ENCODE measurements at regions not wholly inside any gene's neighbourhood (a gene's known extent, or its start where the extent isn't known, plus 50 kb on each side); places are given as distances from the start of the nearest gene placed in this dataset.

GRCh38 chr3:17941766-17942165 lies 199.3 kb upstream of the TBC1D5 start:
- DNase-seq: no peak

DNA sequence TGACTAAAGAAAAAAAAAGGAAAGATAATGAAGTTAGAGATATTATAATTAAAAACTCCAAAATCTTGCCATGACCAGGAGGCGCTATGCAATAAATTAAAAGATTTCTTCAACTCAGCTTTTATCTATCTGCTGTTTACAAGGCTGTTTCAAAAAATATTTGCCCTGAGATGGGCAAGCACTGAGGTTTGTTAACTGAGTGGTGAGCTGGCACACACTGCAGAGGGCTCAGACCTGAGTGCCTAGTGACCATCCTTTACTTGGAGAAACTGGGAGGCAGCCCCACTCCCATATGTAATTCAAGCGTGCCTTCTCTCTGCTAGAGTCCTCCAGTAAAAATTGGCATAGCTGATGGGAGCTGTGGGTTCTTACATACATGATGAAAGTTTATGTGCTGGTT lies 198.7 kb upstream of the TBC1D5 start:
- DNase-seq: no peak

- no peak for DNase-seq
Observed at GRCh38 chr3:17939157-17939556, 196.7 kb upstream of the TBC1D5 start.

DNA sequence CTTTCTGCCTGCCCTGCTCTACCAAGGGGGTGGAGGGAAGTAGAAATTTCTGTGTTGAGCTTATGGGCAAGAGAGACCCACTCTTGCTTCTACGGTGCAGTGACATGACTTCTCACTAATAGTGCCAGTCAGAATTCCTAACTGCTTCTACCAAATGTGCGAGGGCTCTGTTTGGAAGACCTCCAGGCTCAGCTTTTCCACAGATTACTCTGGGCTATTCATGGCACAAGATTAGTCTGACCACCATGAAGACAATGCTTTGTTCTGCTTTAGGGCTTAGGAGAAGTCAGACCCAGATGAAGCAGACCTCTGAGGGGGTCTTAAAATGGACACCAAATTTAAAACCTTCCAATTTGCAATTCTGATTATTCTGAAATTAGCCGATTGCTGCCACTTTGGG lies 195.9 kb upstream of the TBC1D5 start:
- DNase-seq: no peak

- DNase-seq: no peak
Observed at GRCh38 chr3:17936736-17937480, 194.5 kb upstream of the TBC1D5 start.

DNA sequence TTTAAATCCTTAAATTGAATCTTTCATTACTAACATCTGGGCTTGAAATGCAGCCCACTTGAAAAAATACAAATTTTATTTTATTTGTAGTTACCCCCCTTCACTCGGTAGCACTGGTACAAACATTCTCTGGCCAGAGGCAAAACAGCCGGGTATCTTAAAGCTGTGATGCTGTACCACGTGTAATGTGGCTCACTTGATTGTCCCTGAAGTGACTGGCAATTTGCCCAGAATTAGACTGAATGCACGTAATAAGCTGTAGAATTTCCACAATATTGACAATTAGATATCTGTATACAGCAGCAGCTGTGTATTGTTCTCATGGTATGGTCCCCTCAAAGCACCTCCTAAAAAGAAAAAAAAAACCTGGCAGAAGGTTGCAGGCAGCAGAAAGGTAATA lies 192.8 kb upstream of the TBC1D5 start:
- no peak for DNase-seq

- no peak for DNase-seq
Observed at GRCh38 chr3:17932136-17932771, 189.8 kb upstream of the TBC1D5 start.

DNA sequence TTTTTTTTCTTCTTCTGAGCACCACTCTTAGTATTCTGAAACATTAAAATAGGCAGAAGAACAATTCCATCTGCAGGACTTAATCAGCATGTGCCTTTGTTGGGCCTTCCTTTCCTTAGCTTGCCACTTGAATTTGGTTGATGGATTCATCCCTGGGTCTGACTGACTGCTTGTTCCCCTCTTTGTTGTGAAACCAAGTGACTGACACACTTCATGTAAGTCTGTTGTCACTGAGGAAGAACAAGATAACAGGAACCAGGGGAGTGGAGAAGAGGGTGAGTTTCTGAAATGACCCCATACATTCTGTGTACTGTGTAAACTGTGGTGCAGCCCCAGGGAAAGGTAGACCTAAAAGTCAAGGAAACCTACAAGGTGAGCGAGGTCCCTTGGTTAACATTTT lies 188.7 kb upstream of the TBC1D5 start:
- DNase-seq: no peak

GRCh38 chr3:17928502-17929145 lies 186.2 kb upstream of the TBC1D5 start:
- no peak for DNase-seq

DNA sequence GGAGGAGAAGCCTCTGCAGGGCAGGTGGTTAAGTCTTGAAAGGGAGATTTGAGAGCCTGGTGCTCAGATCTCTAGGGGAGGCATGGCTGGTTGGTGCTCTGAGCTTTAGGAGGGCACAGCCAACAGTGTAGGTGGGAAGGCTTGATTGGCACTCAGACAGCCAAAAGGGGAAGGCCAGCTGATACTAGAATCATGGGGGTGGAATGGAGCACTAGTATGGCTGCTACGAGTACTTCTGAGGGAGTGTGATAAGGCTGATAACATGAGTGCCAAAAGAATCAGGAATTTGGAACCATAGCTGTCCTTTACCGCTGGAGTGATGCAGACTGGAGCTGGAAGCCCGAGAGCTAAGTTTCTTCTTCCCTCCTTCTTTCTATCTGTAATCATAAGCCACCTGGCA lies 184.6 kb upstream of the TBC1D5 start:
- DNase-seq: no peak

- DNase-seq: no peak
Observed at GRCh38 chr3:17915341-17915740, 172.9 kb upstream of the TBC1D5 start.

- no peak for DNase-seq
Observed at GRCh38 chr3:17913359-17913758, 170.9 kb upstream of the TBC1D5 start.

GRCh38 chr3:17911986-17912760 lies 169.7 kb upstream of the TBC1D5 start:
- no peak for DNase-seq

- DNase-seq: no peak
Observed at GRCh38 chr3:17910922-17911321, 168.5 kb upstream of the TBC1D5 start.

GRCh38 chr3:17909714-17910113 lies 167.3 kb upstream of the TBC1D5 start:
- no peak for DNase-seq

DNA sequence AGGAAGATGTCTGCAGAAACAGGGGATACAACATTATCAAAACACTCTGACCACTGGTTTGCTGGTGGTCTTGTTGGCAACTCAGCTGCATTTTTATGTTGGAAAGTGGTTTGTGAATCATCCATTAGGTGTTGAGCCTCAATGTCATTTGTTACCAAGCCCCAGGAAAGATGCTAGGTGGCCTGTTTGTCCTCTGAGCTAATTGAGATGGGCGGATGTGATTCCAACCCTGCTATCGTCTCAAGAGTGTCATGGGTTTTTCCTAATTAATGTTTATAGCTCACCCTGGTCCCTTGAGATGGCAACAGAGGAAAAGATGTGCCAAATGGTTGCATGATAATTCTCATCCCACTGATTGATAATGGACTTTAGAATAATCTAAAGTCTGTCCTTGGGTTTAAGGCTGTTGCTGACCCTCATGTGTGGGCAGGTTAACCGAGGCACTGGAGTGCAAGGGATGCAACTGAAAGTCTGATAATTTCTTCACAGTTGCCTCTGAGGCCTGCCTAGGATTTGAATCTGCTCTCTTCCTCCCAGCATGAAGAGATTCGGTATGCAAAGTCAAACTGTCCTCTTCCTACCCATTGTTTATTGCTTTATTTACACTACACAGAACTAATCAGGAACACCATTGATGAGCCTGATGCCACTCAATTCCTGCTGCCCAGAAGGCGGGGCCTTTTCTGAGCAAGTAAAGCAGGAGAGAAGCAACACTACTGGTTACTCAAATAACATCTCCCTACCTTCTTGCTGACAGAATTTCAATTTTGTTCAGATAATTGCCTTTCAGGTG lies 166.2 kb upstream of the TBC1D5 start:
- no peak for DNase-seq

DNA sequence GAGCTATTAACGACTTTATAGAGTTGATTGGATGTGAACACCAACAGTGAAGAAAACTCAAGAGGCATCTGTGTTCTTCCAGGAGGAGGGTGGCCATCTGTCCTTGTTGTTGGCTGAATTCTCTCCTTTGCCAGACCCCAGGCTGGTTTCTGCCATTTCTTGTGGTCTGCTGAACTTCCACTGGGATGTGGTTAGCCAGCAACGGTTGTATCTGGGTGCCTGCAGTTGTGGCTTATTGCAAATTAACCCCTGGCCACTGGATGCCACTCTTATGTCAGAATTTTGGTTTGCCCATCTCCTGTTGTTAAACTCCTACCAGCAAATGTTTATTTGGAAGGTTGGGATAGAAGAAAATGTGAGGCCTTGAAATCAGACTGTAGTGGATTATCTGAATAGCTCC lies 163.6 kb upstream of the TBC1D5 start:
- DNase-seq: no peak

- DNase-seq: no peak
Observed at GRCh38 chr3:17901893-17902292, 159.5 kb upstream of the TBC1D5 start.

DNA sequence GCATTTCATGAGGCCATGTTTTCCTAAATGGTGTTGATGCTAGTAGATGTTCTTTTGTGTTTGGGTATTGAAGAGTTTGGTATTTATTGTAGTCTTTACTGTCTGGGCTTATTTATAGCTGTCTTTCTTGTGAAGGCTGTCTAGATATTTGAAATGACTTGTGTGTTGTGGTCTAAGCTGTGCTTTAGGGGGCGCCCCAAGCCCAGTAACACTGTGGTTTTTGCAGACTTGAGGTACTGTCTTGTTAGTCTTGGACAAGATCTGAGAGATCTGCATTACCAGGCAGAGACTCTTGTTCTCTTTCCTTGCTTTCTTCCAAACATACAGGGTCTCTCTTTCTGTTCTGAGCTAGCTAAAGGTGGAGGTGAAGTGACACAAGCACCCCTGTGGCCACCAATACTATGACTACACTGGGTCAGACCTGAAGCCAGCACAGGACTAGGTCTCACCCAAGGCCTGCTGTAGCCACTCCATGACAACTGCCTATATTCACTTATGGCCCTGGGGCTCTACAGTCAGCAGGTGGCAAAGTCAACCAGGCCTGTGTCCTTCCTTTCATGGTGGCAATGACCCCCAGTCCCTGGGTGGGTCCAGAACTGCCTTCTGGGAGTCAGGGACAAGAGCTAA lies 152.1 kb upstream of the TBC1D5 start:
- DNase-seq: peak in 1 of 5 donors; percentile 21

- no peak for DNase-seq
Observed at GRCh38 chr3:17891139-17891856, 148.9 kb upstream of the TBC1D5 start.

- DNase-seq: no peak
Observed at GRCh38 chr3:17885986-17886385, 143.6 kb upstream of the TBC1D5 start.
